ENCODE measurements at regions not wholly inside any gene's neighbourhood (a gene's known extent, or its start where the extent isn't known, plus 50 kb on each side); places are given as distances from the start of the nearest gene placed in this dataset.

DNA sequence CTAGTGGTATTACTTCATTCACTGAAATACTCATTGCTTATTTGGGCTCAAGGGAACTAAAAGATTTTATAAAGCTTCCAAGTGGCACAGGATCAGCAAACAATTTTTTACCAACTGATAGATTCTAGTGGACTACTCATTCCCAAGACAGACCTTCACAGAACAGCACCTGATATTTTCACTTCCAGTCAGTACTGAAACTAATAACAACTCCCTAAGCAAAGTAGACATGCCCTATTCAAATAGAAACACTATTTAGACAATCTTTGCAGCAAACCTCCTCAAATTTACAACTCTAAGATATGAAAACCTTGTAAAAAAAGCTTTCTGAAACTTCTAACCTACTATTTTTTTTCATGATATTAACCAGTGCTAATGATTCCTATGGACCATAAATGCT is 2345.8 kb downstream of the LRRC4C start:
- no peaks in the 10 kb centered on the region for H3K36me3 Mint-ChIP-seq (ENCODE audit: unreplicated experiment)
- no peaks in the 10 kb centered on the region for H3K9me3 Mint-ChIP-seq (ENCODE audit: unreplicated experiment)
- H3K27me3 Mint-ChIP-seq (ENCODE audit: unreplicated experiment), result no peaks in the 10 kb centered on the region
- H3K4me3 Mint-ChIP-seq (ENCODE audit: unreplicated experiment), result no peak overlapping the region
- no peaks in the 10 kb centered on the region for H3K4me1 Mint-ChIP-seq (ENCODE audit: unreplicated experiment)
- TF ChIP-seq, protein P1, sequence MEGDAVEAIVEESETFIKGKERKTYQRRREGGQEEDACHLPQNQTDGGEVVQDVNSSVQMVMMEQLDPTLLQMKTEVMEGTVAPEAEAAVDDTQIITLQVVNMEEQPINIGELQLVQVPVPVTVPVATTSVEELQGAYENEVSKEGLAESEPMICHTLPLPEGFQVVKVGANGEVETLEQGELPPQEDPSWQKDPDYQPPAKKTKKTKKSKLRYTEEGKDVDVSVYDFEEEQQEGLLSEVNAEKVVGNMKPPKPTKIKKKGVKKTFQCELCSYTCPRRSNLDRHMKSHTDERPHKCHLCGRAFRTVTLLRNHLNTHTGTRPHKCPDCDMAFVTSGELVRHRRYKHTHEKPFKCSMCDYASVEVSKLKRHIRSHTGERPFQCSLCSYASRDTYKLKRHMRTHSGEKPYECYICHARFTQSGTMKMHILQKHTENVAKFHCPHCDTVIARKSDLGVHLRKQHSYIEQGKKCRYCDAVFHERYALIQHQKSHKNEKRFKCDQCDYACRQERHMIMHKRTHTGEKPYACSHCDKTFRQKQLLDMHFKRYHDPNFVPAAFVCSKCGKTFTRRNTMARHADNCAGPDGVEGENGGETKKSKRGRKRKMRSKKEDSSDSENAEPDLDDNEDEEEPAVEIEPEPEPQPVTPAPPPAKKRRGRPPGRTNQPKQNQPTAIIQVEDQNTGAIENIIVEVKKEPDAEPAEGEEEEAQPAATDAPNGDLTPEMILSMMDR (IDR thresholded peaks at IDR 0.05), result no peak
- H3K27ac Mint-ChIP-seq (ENCODE audit: unreplicated experiment), result no peak overlapping the region
- no peak for DNase-seq (ENCODE audit: extremely low spot score, unreplicated experiment)

DNA sequence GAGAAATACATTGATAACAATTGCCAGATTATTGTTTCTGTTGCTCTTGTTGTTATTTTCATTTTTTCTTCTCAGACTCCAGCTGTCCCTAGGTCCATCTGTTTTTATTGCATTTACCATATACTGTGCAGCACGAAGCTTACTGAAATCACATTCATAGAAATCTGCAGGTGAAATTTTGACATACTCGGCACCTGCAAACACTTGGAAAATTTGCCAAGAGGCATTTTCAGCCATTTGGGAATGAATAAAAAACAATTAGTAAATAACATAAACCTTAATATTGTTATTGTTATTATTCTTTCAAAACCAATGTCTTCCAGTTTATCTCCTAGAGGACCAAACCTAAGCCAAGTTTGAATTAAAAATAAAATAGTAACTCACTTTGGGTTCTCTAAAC is 2357.2 kb downstream of the LRRC4C start:
- no peak for DNase-seq (ENCODE audit: extremely low spot score, unreplicated experiment)
- H3K4me3 Mint-ChIP-seq (ENCODE audit: unreplicated experiment), result no peak overlapping the region
- no peak overlapping the region for H3K27ac Mint-ChIP-seq (ENCODE audit: unreplicated experiment)
- TF ChIP-seq, protein P1 (IDR thresholded peaks at IDR 0.05), result no peak
- no peaks in the 10 kb centered on the region for H3K4me1 Mint-ChIP-seq (ENCODE audit: unreplicated experiment)
- H3K36me3 Mint-ChIP-seq (ENCODE audit: unreplicated experiment), result no peaks in the 10 kb centered on the region
- H3K27me3 Mint-ChIP-seq (ENCODE audit: unreplicated experiment), result no peaks in the 10 kb centered on the region
- H3K9me3 Mint-ChIP-seq (ENCODE audit: unreplicated experiment), result peaks cover 13% of the 10 kb centered on the region

DNA sequence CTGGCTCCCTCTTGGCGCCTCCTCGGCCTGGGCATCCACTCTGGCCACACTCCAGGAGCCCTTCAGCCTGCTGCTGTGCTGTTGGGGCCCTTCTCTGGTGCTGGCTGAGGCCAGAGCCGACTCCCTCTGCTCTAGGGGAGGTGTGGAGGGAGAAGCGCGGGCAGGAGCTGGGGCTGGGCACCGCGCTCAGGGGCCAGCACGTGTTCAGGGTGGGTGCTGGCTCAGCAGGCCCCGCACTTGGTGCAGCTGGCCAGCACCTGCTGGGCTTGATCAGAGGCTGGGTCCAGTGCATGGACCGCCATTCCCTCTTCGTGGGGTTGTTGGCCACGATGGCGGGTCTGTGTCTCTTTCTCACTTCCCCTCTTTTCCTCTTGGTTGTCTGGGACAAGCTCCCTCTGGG is 2381.0 kb downstream of the LRRC4C start:
- H3K9me3 Mint-ChIP-seq (ENCODE audit: unreplicated experiment), result peaks cover 21% of the 10 kb centered on the region
- no peak for DNase-seq (ENCODE audit: extremely low spot score, unreplicated experiment)
- H3K36me3 Mint-ChIP-seq (ENCODE audit: unreplicated experiment), result no peaks in the 10 kb centered on the region
- H3K4me1 Mint-ChIP-seq (ENCODE audit: unreplicated experiment), result no peaks in the 10 kb centered on the region
- no peak overlapping the region for H3K27ac Mint-ChIP-seq (ENCODE audit: unreplicated experiment)
- H3K4me3 Mint-ChIP-seq (ENCODE audit: unreplicated experiment), result no peak overlapping the region
- no peaks in the 10 kb centered on the region for H3K27me3 Mint-ChIP-seq (ENCODE audit: unreplicated experiment)
- TF ChIP-seq, protein P1 (IDR thresholded peaks at IDR 0.05), result no peak

DNA sequence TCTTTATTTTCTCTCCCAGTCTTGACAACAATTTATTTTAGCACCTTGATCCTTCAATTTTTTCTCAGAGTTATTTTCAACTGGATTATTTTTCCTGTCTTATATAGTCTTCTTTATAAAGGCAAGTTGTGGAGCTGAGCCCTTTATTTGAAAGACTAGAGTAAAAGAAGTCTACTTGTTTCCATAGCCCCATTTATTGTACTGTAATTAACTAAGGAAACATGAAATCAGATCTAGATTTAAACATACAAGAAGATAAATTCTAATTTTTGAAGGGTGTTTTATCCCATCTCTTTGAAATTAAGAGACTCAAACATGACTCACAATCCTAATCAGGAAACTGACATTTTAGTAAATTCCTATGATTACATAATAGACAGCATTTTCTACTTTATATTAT is 2421.8 kb downstream of the LRRC4C start:
- H3K36me3 Mint-ChIP-seq (ENCODE audit: unreplicated experiment), result no peaks in the 10 kb centered on the region
- no peak overlapping the region for H3K4me3 Mint-ChIP-seq (ENCODE audit: unreplicated experiment)
- H3K27ac Mint-ChIP-seq (ENCODE audit: unreplicated experiment), result no peak overlapping the region
- TF ChIP-seq, protein P1 (IDR thresholded peaks at IDR 0.05), result no peak
- DNase-seq (ENCODE audit: extremely low spot score, unreplicated experiment), result no peak
- no peaks in the 10 kb centered on the region for H3K4me1 Mint-ChIP-seq (ENCODE audit: unreplicated experiment)
- H3K27me3 Mint-ChIP-seq (ENCODE audit: unreplicated experiment), result peaks cover 8% of the 10 kb centered on the region
- H3K9me3 Mint-ChIP-seq (ENCODE audit: unreplicated experiment), result no peaks in the 10 kb centered on the region

DNA sequence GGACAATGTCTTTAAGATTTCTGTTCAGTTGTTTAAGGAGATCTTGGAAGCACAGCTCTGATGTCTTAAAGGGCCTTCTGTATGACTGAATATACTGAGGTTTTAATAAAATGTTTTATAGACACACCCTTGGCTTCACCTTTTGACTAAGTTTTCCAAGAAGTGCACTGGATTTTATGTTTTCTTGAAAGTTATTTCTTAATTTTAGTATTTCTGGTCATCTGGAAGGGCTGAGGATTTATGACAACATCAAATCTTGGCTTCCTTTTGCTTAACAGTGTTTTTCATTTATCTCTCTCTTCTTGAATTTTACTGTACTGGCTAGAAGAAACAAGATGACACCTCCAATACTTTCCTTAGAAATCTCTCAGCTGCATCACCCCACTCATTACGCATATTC is 2423.4 kb downstream of the LRRC4C start:
- peaks cover 8% of the 10 kb centered on the region for H3K27me3 Mint-ChIP-seq (ENCODE audit: unreplicated experiment)
- no peaks in the 10 kb centered on the region for H3K9me3 Mint-ChIP-seq (ENCODE audit: unreplicated experiment)

More for the DNA sequence above, 2423.4 kb downstream of the LRRC4C start:
- TF ChIP-seq, protein P1 (IDR thresholded peaks at IDR 0.05), result no peak
- DNase-seq (ENCODE audit: extremely low spot score, unreplicated experiment), result no peak
- no peak overlapping the region for H3K4me3 Mint-ChIP-seq (ENCODE audit: unreplicated experiment)
- H3K4me1 Mint-ChIP-seq (ENCODE audit: unreplicated experiment), result no peaks in the 10 kb centered on the region
- H3K36me3 Mint-ChIP-seq (ENCODE audit: unreplicated experiment), result no peaks in the 10 kb centered on the region
- H3K27ac Mint-ChIP-seq (ENCODE audit: unreplicated experiment), result no peak overlapping the region

Data from osteocyte (in vitro differentiated cells).